BLaER1 treated with 17β-estradiol and CSF1 and Interleukin-3, amounts not matched to agents 10 nM and 100 nM (cell line): ENCODE measurements at regions not wholly inside any gene's neighbourhood (a gene's known extent, or its start where the extent isn't known, plus 50 kb on each side); places are given as distances from the start of the nearest gene placed in this dataset.
"Not testable (repeated sequence)": the region's sequence is repeated elsewhere in the genome, so short reads cannot be mapped to it uniquely, and the experiment has no call there.

ENCODE experiments used
- H3K27ac ChIP-seq, 11 experiments: shearing (Covaris generic); formaldehyde crosslinking; 2 replicates each; pipeline ENCODE4 v1.8.1; 2022
- H3K27me3 ChIP-seq, 11 experiments: shearing (Covaris generic); formaldehyde crosslinking; 2 replicates each; pipeline ENCODE4 v1.8.1; 2022
- H3K36me3 ChIP-seq, 11 experiments: shearing (Covaris generic); formaldehyde crosslinking; 2 replicates each; pipeline ENCODE4 v1.8.1; 2022
- H3K4me1 ChIP-seq, 10 experiments: shearing (Covaris generic); formaldehyde crosslinking; 2 replicates each; pipeline ENCODE4 v1.8.1; 2022
- H3K4me2 ChIP-seq, 11 experiments: shearing (Covaris generic); formaldehyde crosslinking; 2 replicates each; pipeline ENCODE4 v1.8.1; 2022
- H3K4me3 ChIP-seq, 10 experiments: shearing (Covaris generic); formaldehyde crosslinking; 2 replicates each; pipeline ENCODE4 v1.8.1; 2022
- H3K9ac ChIP-seq, 11 experiments: shearing (Covaris generic); formaldehyde crosslinking; 2 replicates each; pipeline ENCODE4 v1.8.1; 2022
- H3K9me3 ChIP-seq, 11 experiments: shearing (Covaris generic); formaldehyde crosslinking; replicated peaks in 1 of 11; 2 replicates each; pipeline ENCODE4 v1.8.1; 2022
- H4K20me1 ChIP-seq, 11 experiments: shearing (Covaris generic); formaldehyde crosslinking; 2 replicates each; pipeline ENCODE4 v1.8.1; 2022
- Cebpa-rat ChIP-seq, 11 experiments: shearing (Covaris generic); IDR thresholded peaks; 2 replicates each; pipeline ENCODE4 v1.8.1; 2022

DNA sequence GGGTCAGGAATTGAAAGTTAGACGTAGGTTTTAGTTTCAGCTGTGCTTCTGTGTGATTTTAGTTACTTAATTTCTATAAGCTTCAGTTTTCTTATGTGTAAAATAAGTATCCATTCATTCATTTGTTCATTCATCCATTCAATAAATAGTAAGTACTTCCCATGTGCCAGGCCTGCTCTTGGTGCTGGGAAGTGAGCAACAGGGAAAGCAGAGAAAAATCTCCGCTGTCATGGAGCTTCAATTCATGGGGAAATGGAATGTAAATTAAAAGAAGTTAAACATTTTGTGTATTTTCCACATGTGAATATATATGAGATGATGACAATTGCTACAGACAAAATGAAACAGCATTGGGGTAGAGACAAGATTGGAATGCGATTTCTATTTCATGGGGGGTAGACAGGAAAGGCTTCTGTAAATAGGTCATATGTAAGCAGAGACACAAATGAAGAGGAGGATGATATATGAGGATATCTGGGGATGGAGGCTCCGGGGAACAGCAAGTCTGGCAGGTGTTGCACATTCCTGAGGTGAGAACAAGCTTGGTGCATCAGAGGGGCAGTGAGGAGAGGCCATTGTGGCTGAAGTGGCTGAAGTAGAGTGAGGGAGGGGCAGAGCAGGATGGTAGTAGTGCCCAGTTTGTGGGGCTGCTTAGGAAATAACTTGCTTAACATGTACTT is 66.2 kb downstream of the FHIP1A start:
- Histone ChIP-seq H3K9me3 (no peaks in the 10 kb centered on the region), H3K36me3 (no peaks in the 10 kb centered on the region), H3K27ac (no peak overlapping the region), H3K4me1 (no peaks in the 10 kb centered on the region), H4K20me1 (no peaks in the 10 kb centered on the region), H3K4me2 (no peak overlapping the region), H3K4me3 (no peak overlapping the region), H3K27me3 (no peaks in the 10 kb centered on the region), H3K9ac (no peak overlapping the region)
- TF ChIP-seq Cebpa-rat (IDR thresholded peaks at IDR 0.05): no peak

DNA sequence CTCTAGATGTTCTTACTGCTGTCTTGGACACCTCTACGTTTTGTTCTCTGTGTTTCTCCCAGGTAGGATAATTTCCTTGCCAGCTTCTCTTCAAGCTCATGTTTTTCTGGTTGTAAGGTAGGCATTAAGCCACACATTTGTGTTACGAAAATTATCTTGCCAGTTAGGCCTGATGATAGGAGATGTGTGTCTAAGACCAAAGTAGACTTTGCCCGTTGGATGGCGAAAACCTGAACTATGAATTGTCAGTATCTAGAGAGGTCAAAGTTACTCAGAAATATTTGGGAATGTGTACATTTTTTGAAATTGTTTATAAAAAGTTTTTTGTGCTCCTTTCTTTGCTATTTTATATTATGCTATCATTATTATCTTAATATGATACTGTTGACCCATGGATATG is 72.8 kb downstream of the FHIP1A start:
- no peak overlapping the region for H3K9ac ChIP-seq
- H3K36me3 ChIP-seq: no peaks in the 10 kb centered on the region
- H3K4me2 ChIP-seq: no peak overlapping the region
- H3K4me1 ChIP-seq: no peaks in the 10 kb centered on the region
- H3K4me3 ChIP-seq: no peak overlapping the region
- H3K9me3 ChIP-seq: no peaks in the 10 kb centered on the region
- TF ChIP-seq Cebpa-rat (IDR thresholded peaks at IDR 0.05): no peak
- H4K20me1 ChIP-seq: no peaks in the 10 kb centered on the region
- no peak overlapping the region for H3K27ac ChIP-seq
- no peaks in the 10 kb centered on the region for H3K27me3 ChIP-seq

DNA sequence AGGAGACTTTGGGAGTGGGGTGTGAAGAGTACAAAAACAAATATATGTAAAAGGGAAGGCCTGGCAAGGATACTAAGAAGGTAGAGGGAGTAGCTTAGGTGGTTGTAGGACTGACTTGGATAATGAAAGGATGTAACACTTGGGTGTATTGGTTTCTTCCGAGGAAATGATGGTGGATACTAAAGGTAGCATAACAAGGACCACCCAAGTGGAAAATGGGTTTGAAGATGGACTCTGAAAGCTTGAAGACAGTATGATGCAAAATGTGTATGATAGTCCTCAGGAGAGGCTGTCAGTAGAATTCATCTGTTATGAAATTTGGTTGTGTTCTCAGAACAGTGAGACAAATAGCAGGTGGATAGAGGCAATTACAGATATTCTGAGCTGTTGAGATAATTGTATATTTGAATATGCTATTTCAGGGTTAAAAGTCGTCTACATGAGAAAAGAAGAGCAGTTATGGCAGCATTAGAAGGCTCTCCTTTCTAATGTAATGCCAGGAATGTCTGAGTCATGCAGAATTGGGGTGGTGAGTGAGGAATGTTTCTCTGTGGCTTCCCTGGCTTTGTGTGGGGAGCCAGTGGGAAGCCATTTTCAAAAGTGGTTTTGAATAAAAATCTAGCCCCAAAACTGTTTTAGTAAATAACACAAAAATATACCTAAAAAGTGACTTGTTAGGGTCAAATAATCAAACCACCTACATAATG is 75.6 kb downstream of the FHIP1A start:
- no peaks in the 10 kb centered on the region for H3K4me1 ChIP-seq
- H4K20me1 ChIP-seq: no peaks in the 10 kb centered on the region
- no peaks in the 10 kb centered on the region for H3K27me3 ChIP-seq
- no peaks in the 10 kb centered on the region for H3K36me3 ChIP-seq
- no peak overlapping the region for H3K9ac ChIP-seq
- H3K4me2 ChIP-seq: no peak overlapping the region
- no peak overlapping the region for H3K4me3 ChIP-seq
- H3K27ac ChIP-seq: no peak overlapping the region
- no peak for TF ChIP-seq Cebpa-rat (IDR thresholded peaks at IDR 0.05)
- H3K9me3 ChIP-seq: peaks cover 0 to 5% (median 0%) of the 10 kb centered on the region in 11 experiments; a peak in 1 of 22 replicates

DNA sequence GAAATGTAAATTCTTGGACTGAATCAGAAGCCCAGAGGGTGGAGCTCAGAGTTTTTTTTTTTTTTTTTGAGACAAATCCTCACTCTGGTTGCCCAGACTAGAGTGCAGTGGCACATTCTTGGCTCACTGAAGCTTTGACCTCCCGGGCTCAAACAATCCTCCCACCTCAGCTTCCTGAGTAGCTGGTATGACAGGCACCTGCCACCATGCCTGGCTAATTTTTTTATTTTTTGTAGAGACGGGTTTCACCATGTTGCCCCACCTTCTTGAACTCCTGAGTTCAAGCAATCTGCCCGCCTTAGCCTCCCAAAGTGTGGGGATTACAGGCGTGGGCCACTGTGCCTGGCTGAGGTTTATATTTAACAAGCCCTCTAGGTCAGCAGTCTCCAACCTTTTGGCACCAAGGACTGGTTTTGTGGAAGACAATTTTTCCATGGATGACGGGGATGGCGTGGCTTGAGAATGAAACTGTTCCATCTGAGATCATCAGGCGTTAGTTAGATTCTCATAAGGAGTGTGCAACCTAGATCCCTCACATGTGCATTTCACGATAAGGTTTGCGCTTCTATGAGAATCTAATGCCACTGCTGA is 76.7 kb downstream of the FHIP1A start:
- H3K4me3 ChIP-seq: no peak overlapping the region
- peaks cover 0 to 12% (median 4%) of the 10 kb centered on the region in 11 experiments; a peak in 11 of 22 replicates for H3K9me3 ChIP-seq
- no peaks in the 10 kb centered on the region for H4K20me1 ChIP-seq
- H3K9ac ChIP-seq: no peak overlapping the region
- H3K4me1 ChIP-seq: no peaks in the 10 kb centered on the region
- H3K27me3 ChIP-seq: no peaks in the 10 kb centered on the region
- no peak overlapping the region for H3K27ac ChIP-seq
- TF ChIP-seq Cebpa-rat (IDR thresholded peaks at IDR 0.05): no peak
- H3K4me2 ChIP-seq: no peak overlapping the region
- no peaks in the 10 kb centered on the region for H3K36me3 ChIP-seq

DNA sequence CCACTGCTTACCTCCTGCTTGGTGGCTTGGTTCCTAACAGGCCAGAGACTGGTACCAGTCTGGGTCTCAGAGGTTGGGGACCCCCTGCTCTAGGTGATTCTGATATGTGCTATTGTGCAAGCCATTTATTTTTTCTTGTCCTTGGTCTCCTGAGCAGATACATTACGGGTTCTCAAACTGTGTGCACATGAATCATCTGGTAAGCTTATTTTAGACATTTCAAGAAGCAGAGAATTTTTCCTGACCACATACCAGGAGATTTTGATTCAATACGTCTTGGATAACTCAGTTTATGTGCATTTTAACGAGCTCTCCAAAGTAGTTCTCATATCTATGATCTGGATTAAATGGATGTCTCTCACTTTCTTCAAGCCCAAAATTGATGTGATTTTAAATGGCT is 77.2 kb downstream of the FHIP1A start:
- Histone ChIP-seq H3K27ac (no peak overlapping the region), H3K36me3 (no peaks in the 10 kb centered on the region), H3K9me3 (peaks cover 0 to 18% (median 5%) of the 10 kb centered on the region in 11 experiments; a peak in 11 of 22 replicates), H3K4me2 (no peak overlapping the region), H3K4me3 (no peak overlapping the region), H4K20me1 (no peaks in the 10 kb centered on the region), H3K27me3 (no peaks in the 10 kb centered on the region), H3K9ac (no peak overlapping the region), H3K4me1 (no peaks in the 10 kb centered on the region)
- TF ChIP-seq Cebpa-rat (IDR thresholded peaks at IDR 0.05): no peak

DNA sequence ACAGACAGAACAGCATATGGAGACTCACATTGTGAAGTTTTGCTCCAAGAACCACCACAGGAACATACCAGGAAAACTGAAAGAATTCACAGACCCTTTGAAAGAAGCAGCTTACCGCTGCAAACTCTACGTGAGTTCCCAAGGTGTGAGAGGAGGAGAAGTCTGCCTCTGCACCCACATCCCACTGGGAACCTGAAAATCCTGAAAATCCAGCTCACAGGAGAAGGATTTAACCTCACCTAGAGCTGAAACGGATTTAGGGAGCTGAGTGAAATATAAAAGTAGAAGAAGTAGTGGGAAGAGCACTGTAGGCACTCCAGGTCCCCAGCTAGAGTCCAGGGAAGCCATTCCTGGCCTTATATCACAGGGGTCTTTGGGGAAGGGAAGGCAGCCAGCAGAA is 80.0 kb downstream of the FHIP1A start:
- Histone ChIP-seq H3K27ac (no peak overlapping the region), H3K4me3 (no peak overlapping the region), H3K9ac (no peak overlapping the region), H3K27me3 (no peaks in the 10 kb centered on the region), H3K36me3 (no peaks in the 10 kb centered on the region), H3K9me3 (peaks cover 1 to 31% (median 8%) of the 10 kb centered on the region in 11 experiments; a peak in 15 of 22 replicates), H3K4me1 (no peaks in the 10 kb centered on the region), H3K4me2 (no peak overlapping the region), H4K20me1 (no peaks in the 10 kb centered on the region)
- TF ChIP-seq Cebpa-rat (IDR thresholded peaks at IDR 0.05): no peak

DNA sequence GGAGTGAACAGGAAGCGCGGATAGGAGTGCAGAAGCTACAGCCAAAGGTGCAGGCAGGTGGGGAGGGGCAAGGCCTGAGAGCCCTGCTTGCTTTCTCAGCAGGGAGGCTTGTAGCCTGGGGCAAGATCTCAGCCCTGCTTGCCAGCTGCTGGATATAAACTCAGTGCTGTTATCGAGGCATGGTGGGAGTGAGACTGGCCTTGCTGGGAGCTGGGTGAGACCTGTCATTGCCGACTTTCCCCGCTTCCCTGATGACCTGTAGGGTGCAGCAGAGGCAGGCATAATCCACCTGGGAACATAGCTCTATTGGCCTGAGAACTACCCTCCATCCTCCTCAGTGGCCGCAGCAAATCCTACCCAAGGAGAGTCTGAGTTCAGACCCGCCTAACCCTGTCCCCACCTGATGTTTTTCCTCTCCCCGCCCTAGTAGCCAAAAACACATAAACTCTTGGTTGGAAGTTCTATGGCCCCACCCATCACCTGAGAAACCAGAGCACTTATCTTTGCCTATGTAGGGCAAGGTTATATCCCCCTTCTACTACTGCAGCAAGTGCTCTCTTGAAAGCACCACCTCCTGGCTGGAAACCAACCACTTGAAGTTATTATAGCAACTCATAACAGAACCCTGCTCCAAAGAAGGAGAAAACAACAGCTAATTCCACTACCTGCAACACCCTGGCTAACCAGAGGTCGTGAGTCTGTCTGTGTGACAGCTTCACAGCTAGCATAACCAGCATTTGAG is 80.7 kb downstream of the FHIP1A start:
- no peaks in the 10 kb centered on the region for H3K4me1 ChIP-seq
- H3K27ac ChIP-seq: no peak overlapping the region
- no peak for TF ChIP-seq Cebpa-rat (IDR thresholded peaks at IDR 0.05)
- no peak overlapping the region for H3K4me3 ChIP-seq
- peaks cover 8 to 38% (median 15%) of the 10 kb centered on the region in 11 experiments; a peak in 19 of 22 replicates for H3K9me3 ChIP-seq
- no peaks in the 10 kb centered on the region for H4K20me1 ChIP-seq
- no peaks in the 10 kb centered on the region for H3K36me3 ChIP-seq
- H3K27me3 ChIP-seq: no peaks in the 10 kb centered on the region
- no peak overlapping the region for H3K4me2 ChIP-seq
- no peak overlapping the region for H3K9ac ChIP-seq

DNA sequence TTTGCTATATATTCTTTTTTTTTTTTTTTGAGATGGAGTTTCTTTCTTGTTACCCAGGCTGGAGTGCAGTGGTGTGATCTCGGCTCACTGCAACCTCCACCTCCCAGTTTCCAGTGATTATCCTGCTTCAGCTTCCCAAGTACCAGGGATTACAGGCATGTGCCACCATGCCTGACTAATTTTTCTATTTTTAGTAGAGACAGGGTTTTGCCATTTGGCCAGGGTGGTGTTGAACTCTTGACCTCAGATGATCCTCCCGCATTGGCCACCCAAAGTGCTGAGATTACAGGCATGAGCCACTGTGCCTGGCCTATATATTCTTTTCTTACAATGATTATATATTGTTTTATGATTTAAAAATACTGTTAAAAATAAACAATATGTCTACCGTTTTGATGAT is 86.6 kb downstream of the FHIP1A start:
- not testable (repeated sequence) for H3K4me3 ChIP-seq, H3K4me2 ChIP-seq, H3K27ac ChIP-seq, H3K4me1 ChIP-seq, H3K9ac ChIP-seq, H3K36me3 ChIP-seq, H3K27me3 ChIP-seq, H4K20me1 ChIP-seq
- peaks cover 8 to 58% (median 29%) of the 10 kb centered on the region in 11 experiments; a peak in 19 of 22 replicates for H3K9me3 ChIP-seq

DNA sequence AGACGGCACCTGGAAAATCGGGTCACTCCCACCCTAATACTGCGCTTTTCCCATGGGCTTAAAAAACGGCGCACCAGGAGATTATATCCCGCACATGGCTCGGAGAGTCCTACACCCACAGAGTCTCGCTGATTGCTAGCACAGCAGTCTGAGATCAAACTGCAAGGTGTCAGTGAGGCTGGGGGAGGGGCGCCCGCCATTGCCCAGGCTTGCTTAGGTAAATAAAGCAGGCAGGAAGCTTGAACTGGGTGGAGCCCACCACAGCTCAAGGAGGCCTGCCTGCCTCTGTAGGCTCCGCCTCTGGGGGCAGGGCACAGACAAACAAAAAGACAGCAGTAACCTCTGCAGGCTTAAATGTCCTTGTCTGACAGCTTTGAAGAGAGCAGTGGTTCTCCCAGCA is 102.6 kb downstream of the FHIP1A start:
- H3K9me3 ChIP-seq, H3K4me1 ChIP-seq, H3K9ac ChIP-seq, H3K27ac ChIP-seq, H3K4me3 ChIP-seq, H3K27me3 ChIP-seq, H3K36me3 ChIP-seq, H4K20me1 ChIP-seq, H3K4me2 ChIP-seq: not testable (repeated sequence)
